ENCODE measurements at regions not wholly inside any gene's neighbourhood (a gene's known extent, or its start where the extent isn't known, plus 50 kb on each side); places are given as distances from the start of the nearest gene placed in this dataset.
"Not testable (repeated sequence)": the region's sequence is repeated elsewhere in the genome, so short reads cannot be mapped to it uniquely, and the experiment has no call there.

- no peak for DNase-seq (ENCODE audit: extremely low read depth in 1 of 2, low read depth in 1 of 2)
These were observed 1033.0 kb downstream of the CDH11 start for GRCh38 chr16:64088838-64089237.

- no peak for DNase-seq (ENCODE audit: extremely low read depth in 1 of 2, low read depth in 1 of 2)
These were observed 1036.6 kb downstream of the CDH11 start for GRCh38 chr16:64085296-64085695.

GRCh38 chr16:64084706-64085105, 1037.2 kb downstream of the CDH11 start:
- no peak for DNase-seq (ENCODE audit: extremely low read depth in 1 of 2, low read depth in 1 of 2)

- no peak for DNase-seq (ENCODE audit: extremely low read depth in 1 of 2, low read depth in 1 of 2)
These were observed 1038.3 kb downstream of the CDH11 start for GRCh38 chr16:64083428-64084129.

- no peak for DNase-seq (ENCODE audit: extremely low read depth in 1 of 2, low read depth in 1 of 2)
These were observed 1044.6 kb downstream of the CDH11 start for GRCh38 chr16:64077242-64077641.

- DNase-seq (ENCODE audit: extremely low read depth in 1 of 2, low read depth in 1 of 2), result no peak
These were observed 1047.2 kb downstream of the CDH11 start for GRCh38 chr16:64074706-64075105.

- DNase-seq (ENCODE audit: extremely low read depth in 1 of 2, low read depth in 1 of 2), result not testable (repeated sequence)
These were observed 1049.6 kb downstream of the CDH11 start for GRCh38 chr16:64072131-64072730.

- DNase-seq (ENCODE audit: extremely low read depth in 1 of 2, low read depth in 1 of 2), result no peak
These were observed 1056.3 kb downstream of the CDH11 start for GRCh38 chr16:64065523-64065922.

- no peak for DNase-seq (ENCODE audit: extremely low read depth in 1 of 2, low read depth in 1 of 2)
These were observed 1060.2 kb downstream of the CDH11 start for GRCh38 chr16:64061621-64062020.

GRCh38 chr16:64060631-64061030, 1061.2 kb downstream of the CDH11 start:
- no peak for DNase-seq (ENCODE audit: extremely low read depth in 1 of 2, low read depth in 1 of 2)

GRCh38 chr16:64058685-64059084, 1063.2 kb downstream of the CDH11 start:
- DNase-seq (ENCODE audit: extremely low read depth in 1 of 2, low read depth in 1 of 2), result no peak

GRCh38 chr16:64051824-64052223, 1070.0 kb downstream of the CDH11 start:
- DNase-seq (ENCODE audit: extremely low read depth in 1 of 2, low read depth in 1 of 2), result no peak

- no peak for DNase-seq (ENCODE audit: extremely low read depth in 1 of 2, low read depth in 1 of 2)
These were observed 1074.0 kb downstream of the CDH11 start for GRCh38 chr16:64047878-64048277.

- DNase-seq (ENCODE audit: extremely low read depth in 1 of 2, low read depth in 1 of 2), result no peak
These were observed 1074.7 kb downstream of the CDH11 start for GRCh38 chr16:64047207-64047606.

GRCh38 chr16:64035337-64035736, 1086.5 kb downstream of the CDH11 start:
- no peak for DNase-seq (ENCODE audit: extremely low read depth in 1 of 2, low read depth in 1 of 2)

- no peak for DNase-seq (ENCODE audit: extremely low read depth in 1 of 2, low read depth in 1 of 2)
These were observed 1102.5 kb downstream of the CDH11 start for GRCh38 chr16:64019339-64019738.

GRCh38 chr16:64017796-64018195, 1104.1 kb downstream of the CDH11 start:
- no peak for DNase-seq (ENCODE audit: extremely low read depth in 1 of 2, low read depth in 1 of 2)

GRCh38 chr16:64013856-64014255, 1108.0 kb downstream of the CDH11 start:
- no peak for DNase-seq (ENCODE audit: extremely low read depth in 1 of 2, low read depth in 1 of 2)

GRCh38 chr16:64012166-64012565, 1109.7 kb downstream of the CDH11 start:
- no peak for DNase-seq (ENCODE audit: extremely low read depth in 1 of 2, low read depth in 1 of 2)

GRCh38 chr16:64011650-64012049, 1110.2 kb downstream of the CDH11 start:
- DNase-seq (ENCODE audit: extremely low read depth in 1 of 2, low read depth in 1 of 2), result no peak

- no peak for DNase-seq (ENCODE audit: extremely low read depth in 1 of 2, low read depth in 1 of 2)
These were observed 1113.7 kb downstream of the CDH11 start for GRCh38 chr16:64008131-64008530.

GRCh38 chr16:64004116-64004515, 1117.7 kb downstream of the CDH11 start:
- DNase-seq (ENCODE audit: extremely low read depth in 1 of 2, low read depth in 1 of 2), result no peak

GRCh38 chr16:63995025-63995424, 1126.8 kb downstream of the CDH11 start:
- DNase-seq (ENCODE audit: extremely low read depth in 1 of 2, low read depth in 1 of 2), result no peak

Data from stimulated activated CD8-positive, alpha-beta memory T cell treated with anti-CD3 and anti-CD28 coated beads, Interleukin-7, amount 100 ng/mL, for 48 hours (primary cell).